Central memory CD8-positive, alpha-beta T cell (primary cell): ENCODE measurements at regions not wholly inside any gene's neighbourhood (a gene's known extent, or its start where the extent isn't known, plus 50 kb on each side); places are given as distances from the start of the nearest gene placed in this dataset.

Experiments used
- ATAC-seq: fragments of 150-1000 bp; cut with Tn5 transposase; replicated peaks from 2 replicates; pipeline ENCODE4 v1.10.0; 2022; ENCODE audit warnings: mild to moderate bottlenecking, moderate FRiP score, moderate number of reproducible peaks; ENCODE audit not compliant: poor library complexity, severe bottlenecking; ENCODE audit errors: extremely low read depth
- DNase-seq, 2 donors: peaks; one replicate each; pipeline ENCODE4 v3.0.0; 2021; ENCODE audit warnings: low spot score in 2 of 2
- H3K27ac Mint-ChIP-seq: one replicate; pipeline ENCODE4 v1.8.0; 2022; ENCODE audit warnings: low read depth, mild to moderate bottlenecking, moderate library complexity, mixed read lengths
- H3K27me3 Mint-ChIP-seq: one replicate; pipeline ENCODE4 v1.8.0; 2022; ENCODE audit warnings: mixed read lengths
- H3K36me3 Mint-ChIP-seq: one replicate; pipeline ENCODE4 v1.8.0; 2022; ENCODE audit warnings: mild to moderate bottlenecking, moderate library complexity, mixed read lengths; ENCODE audit not compliant: insufficient read depth
- H3K4me1 Mint-ChIP-seq: one replicate; pipeline ENCODE4 v1.8.0; 2022; ENCODE audit warnings: mixed read lengths
- H3K4me3 Mint-ChIP-seq: one replicate; pipeline ENCODE4 v1.8.0; 2022; ENCODE audit warnings: mild to moderate bottlenecking, moderate library complexity, mixed read lengths
- H3K9me3 Mint-ChIP-seq: one replicate; pipeline ENCODE4 v1.8.0; 2022; ENCODE audit warnings: mixed read lengths

- DNase-seq = no peak
- Mint-ChIP-seq H3K27me3 (peaks cover 54% of the 10 kb centered on the region), H3K4me1 (no peaks in the 10 kb centered on the region), H3K9me3 (no peaks in the 10 kb centered on the region), H3K36me3 (no peaks in the 10 kb centered on the region), H3K27ac (no peak overlapping the region), H3K4me3 (no peak overlapping the region)
- ATAC-seq = no peak
Observed at GRCh38 chr4:81891005-81891996, 419.6 kb upstream of the RASGEF1B start.

DNA sequence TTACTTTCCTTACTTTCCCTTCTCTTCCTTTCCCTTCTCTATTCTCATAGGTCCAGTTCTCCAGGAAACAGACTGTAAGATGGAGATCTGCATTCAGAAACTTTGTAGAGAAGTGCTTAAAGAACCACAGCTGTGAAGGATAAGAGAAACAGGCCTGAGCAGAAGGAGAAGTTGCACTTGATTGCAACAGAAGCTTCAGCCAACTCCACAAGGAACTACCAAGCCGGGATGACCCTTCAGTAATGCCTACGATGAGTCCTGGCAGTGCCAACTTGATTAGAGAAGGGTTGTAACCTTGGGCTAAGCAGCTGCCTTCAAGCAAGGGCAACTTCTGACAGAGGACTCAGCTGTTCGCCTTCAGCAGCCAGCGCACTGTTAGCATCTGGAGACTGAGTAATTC is 413.3 kb upstream of the RASGEF1B start:
- Mint-ChIP-seq H3K4me3 (no peak overlapping the region), H3K9me3 (no peaks in the 10 kb centered on the region), H3K27me3 (peaks cover 37% of the 10 kb centered on the region), H3K4me1 (peaks cover 12% of the 10 kb centered on the region), H3K27ac (no peak overlapping the region), H3K36me3 (no peaks in the 10 kb centered on the region)
- DNase-seq = no peak
- ATAC-seq = no peak

DNA sequence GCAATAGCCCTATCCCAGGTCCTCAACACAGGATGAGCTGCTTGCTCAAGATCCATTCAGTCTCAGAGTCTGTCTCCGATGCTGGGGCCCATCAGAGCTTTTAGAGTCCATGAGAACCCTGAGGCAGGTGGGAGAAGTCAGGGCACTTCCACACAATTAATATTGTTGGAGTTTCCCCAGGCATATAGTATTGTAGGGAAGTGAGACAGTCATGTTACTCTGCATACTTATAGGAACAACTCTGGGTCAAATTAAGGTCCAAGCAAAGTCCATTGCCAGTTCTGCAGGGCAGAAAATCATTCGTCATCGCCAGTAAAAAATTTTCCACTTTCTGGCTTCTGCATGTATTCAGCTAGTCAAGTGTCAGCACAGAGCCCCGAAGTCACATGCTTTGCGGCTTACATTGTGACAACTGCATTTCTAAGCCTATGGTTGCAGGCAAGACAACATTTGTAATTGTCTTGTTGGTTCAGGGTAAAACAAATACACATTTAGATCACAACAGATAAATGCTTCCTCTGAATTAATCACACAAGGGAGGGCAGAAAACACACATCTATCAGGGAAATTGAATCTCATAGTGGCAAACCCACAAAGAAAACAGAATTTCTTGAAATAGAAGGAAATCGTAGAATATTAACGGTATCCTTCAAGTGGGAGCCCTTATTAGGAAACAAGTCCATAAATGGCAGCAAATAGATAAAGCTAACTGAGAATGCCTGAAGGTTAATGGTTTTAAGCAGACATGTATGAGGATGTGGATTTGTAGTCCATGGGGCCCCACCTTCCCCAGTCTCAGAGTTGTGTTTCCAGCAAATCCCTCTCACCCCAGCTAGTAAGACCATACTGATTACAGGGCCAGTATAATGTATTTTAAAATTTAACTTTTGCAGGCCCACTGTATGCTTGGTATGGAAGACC is 412.1 kb upstream of the RASGEF1B start:
- H3K27ac Mint-ChIP-seq = no peak overlapping the region
- H3K4me3 Mint-ChIP-seq = no peak overlapping the region
- peaks cover 12% of the 10 kb centered on the region for H3K4me1 Mint-ChIP-seq
- DNase-seq (no peak), ATAC-seq (no peak)
- H3K27me3 Mint-ChIP-seq = peaks cover 26% of the 10 kb centered on the region
- H3K36me3 Mint-ChIP-seq = no peaks in the 10 kb centered on the region
- no peaks in the 10 kb centered on the region for H3K9me3 Mint-ChIP-seq

- peaks cover 12% of the 10 kb centered on the region for H3K4me1 Mint-ChIP-seq
- no peak overlapping the region for H3K4me3 Mint-ChIP-seq
- H3K36me3 Mint-ChIP-seq = no peaks in the 10 kb centered on the region
- no peak overlapping the region for H3K27ac Mint-ChIP-seq
- peaks cover 25% of the 10 kb centered on the region for H3K27me3 Mint-ChIP-seq
- no peak for ATAC-seq
- no peak for DNase-seq
- no peaks in the 10 kb centered on the region for H3K9me3 Mint-ChIP-seq
Observed at GRCh38 chr4:81883004-81883403, 411.3 kb upstream of the RASGEF1B start.

DNA sequence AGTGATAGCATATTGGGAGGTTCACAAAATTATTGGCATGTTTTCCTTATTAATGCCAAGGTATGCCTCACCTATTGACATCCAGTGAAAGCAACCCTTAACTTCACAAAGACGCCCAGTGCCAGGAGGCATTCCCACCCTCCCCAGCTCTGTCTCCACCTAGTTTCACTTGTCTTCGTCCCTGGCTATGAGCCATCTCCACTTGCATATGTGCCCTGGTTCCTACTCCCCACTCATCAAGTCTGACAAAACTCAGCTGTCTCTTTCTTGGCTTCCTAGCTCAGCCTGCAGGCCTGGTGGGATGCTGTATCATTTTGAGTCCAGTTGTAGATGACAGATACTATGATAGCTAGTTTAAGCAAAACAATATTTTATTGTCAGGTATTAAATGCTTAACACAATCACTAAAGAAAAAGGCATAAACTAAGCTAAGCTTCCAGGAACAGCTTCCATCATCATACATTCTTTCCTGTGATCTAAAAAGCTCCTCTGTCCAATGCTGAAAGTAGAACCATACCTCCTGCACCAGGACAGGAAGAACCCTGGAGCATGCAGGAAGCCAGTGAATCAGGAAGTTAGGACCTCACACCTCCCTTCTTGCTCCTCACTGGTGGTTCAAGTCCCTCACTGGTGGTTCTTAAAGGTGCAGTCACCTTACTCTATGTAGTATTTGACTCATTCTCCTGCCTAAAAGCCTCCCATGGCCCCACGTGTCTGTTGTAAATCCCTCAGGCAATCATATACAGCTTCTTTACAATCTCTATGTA is 410.3 kb upstream of the RASGEF1B start:
- ATAC-seq (no peak), DNase-seq (no peak)
- Mint-ChIP-seq H3K4me3 (no peak overlapping the region), H3K27me3 (peaks cover 21% of the 10 kb centered on the region), H3K4me1 (peaks cover 12% of the 10 kb centered on the region), H3K36me3 (no peaks in the 10 kb centered on the region), H3K27ac (no peak overlapping the region), H3K9me3 (no peaks in the 10 kb centered on the region)

- no peak overlapping the region for H3K4me3 Mint-ChIP-seq
- no peak overlapping the region for H3K27ac Mint-ChIP-seq
- H3K9me3 Mint-ChIP-seq = no peaks in the 10 kb centered on the region
- H3K36me3 Mint-ChIP-seq = no peaks in the 10 kb centered on the region
- H3K27me3 Mint-ChIP-seq = no peaks in the 10 kb centered on the region
- H3K4me1 Mint-ChIP-seq = no peaks in the 10 kb centered on the region
- DNase-seq (no peak), ATAC-seq (no peak)
Observed at GRCh38 chr4:81876106-81876505, 404.4 kb upstream of the RASGEF1B start.

- no peak overlapping the region for H3K4me3 Mint-ChIP-seq
- no peak for ATAC-seq
- no peaks in the 10 kb centered on the region for H3K9me3 Mint-ChIP-seq
- no peaks in the 10 kb centered on the region for H3K4me1 Mint-ChIP-seq
- no peaks in the 10 kb centered on the region for H3K36me3 Mint-ChIP-seq
- H3K27me3 Mint-ChIP-seq = no peaks in the 10 kb centered on the region
- no peak for DNase-seq
- H3K27ac Mint-ChIP-seq = no peak overlapping the region
Observed at GRCh38 chr4:81874661-81875515, 403.2 kb upstream of the RASGEF1B start.

- no peaks in the 10 kb centered on the region for H3K36me3 Mint-ChIP-seq
- no peaks in the 10 kb centered on the region for H3K9me3 Mint-ChIP-seq
- ATAC-seq (no peak), DNase-seq (no peak)
- H3K27ac Mint-ChIP-seq = no peak overlapping the region
- H3K4me3 Mint-ChIP-seq = no peak overlapping the region
- no peaks in the 10 kb centered on the region for H3K27me3 Mint-ChIP-seq
- no peaks in the 10 kb centered on the region for H3K4me1 Mint-ChIP-seq
Observed at GRCh38 chr4:81870275-81870674, 398.6 kb upstream of the RASGEF1B start.

GRCh38 chr4:81860111-81860510 is 388.4 kb upstream of the RASGEF1B start:
- Mint-ChIP-seq H3K4me1 (no peaks in the 10 kb centered on the region), H3K27me3 (no peaks in the 10 kb centered on the region), H3K9me3 (peaks cover 1% of the 10 kb centered on the region), H3K4me3 (no peak overlapping the region), H3K36me3 (no peaks in the 10 kb centered on the region), H3K27ac (no peak overlapping the region)
- DNase-seq (no peak), ATAC-seq (no peak)

- Mint-ChIP-seq H3K27me3 (no peaks in the 10 kb centered on the region), H3K9me3 (peaks cover 6% of the 10 kb centered on the region), H3K4me3 (no peak overlapping the region), H3K27ac (no peak overlapping the region), H3K36me3 (no peaks in the 10 kb centered on the region), H3K4me1 (no peaks in the 10 kb centered on the region)
- ATAC-seq = no peak
- no peak for DNase-seq
Observed at GRCh38 chr4:81854406-81854805, 382.7 kb upstream of the RASGEF1B start.

GRCh38 chr4:81852031-81852715 is 380.5 kb upstream of the RASGEF1B start:
- H3K27ac Mint-ChIP-seq = no peak overlapping the region
- peaks cover 6% of the 10 kb centered on the region for H3K9me3 Mint-ChIP-seq
- ATAC-seq = no peak
- no peak overlapping the region for H3K4me3 Mint-ChIP-seq
- no peaks in the 10 kb centered on the region for H3K27me3 Mint-ChIP-seq
- no peaks in the 10 kb centered on the region for H3K36me3 Mint-ChIP-seq
- H3K4me1 Mint-ChIP-seq = no peaks in the 10 kb centered on the region
- no peak for DNase-seq
